Ovary (tissue), 7 donors: ENCODE measurements at regions not wholly inside any gene's neighbourhood (a gene's known extent, or its start where the extent isn't known, plus 50 kb on each side); places are given as distances from the start of the nearest gene placed in this dataset.

Experiments
- DNase-seq, 5 donors: peaks; one replicate each; pipeline ENCODE4 v3.0.0-alpha.2; 2019 to 2020
- H3K27ac ChIP-seq, 2 donors: fragments of 200-600 bp; one replicate each; pipeline versions ENCODE4 v1.5.1 to v1.8.0; 2019 to 2022
- H3K27me3 ChIP-seq: fragments of 200-600 bp; one replicate; pipeline ENCODE4 v1.8.0; 2022
- H3K36me3 ChIP-seq: fragments of 200-600 bp; sonication (generic); one replicate; pipeline ENCODE4 v1.5.1; 2019
- H3K4me1 ChIP-seq: one replicate; pipeline ENCODE4 v1.8.1; 2013; ENCODE audit warnings: mild to moderate bottlenecking, moderate library complexity; ENCODE audit not compliant: insufficient read depth
- H3K4me3 ChIP-seq: fragments of 200-600 bp; sonication (generic); one replicate; pipeline ENCODE4 v1.5.1; 2017
- H3K9me3 ChIP-seq, 2 donors: fragments of 200-600 bp in 1 of 2; sonication (generic) in 1 of 2; one replicate each; pipeline versions ENCODE4 v1.5.1 to v1.8.1; 2013 to 2019; ENCODE audit warnings: mild to moderate bottlenecking in 1 of 2, moderate library complexity in 1 of 2
- CTCF ChIP-seq, 3 donors: fragments of 450-650 bp in 2 of 3; fragments of 200-600 bp in 1 of 3; IDR thresholded peaks; one replicate each; pipeline versions ENCODE4 v1.5.1 to v1.8.0; 2016 to 2022; ENCODE audit warnings: antibody characterized with exemption in 3 of 3, mild to moderate bottlenecking in 1 of 3
- EP300 ChIP-seq: sonication (generic); formaldehyde crosslinking; IDR thresholded peaks from one replicate; pipeline ENCODE4 v1.6.1; 2017; ENCODE audit warnings: antibody characterized with exemption
- POLR2A ChIP-seq: fragments of 450-650 bp; IDR thresholded peaks from one replicate; pipeline ENCODE4 v1.6.1; 2017; ENCODE audit warnings: antibody characterized with exemption, mild to moderate bottlenecking, moderate library complexity
- WGBS, 3 donors: extraction: QIAGEN DNeasy Blood & Tissue Kit in 1 of 3; methylation state at CpG; one replicate each; pipeline versions ENCODE4 v1.1.5 to v1.1.7; 2013 to 2017; 5-methylcytosine and 5-hydroxymethylcytosine counted together
- intact Hi-C, 4 donors: fragments of 100-400 bp; cut with DNase I; formaldehyde crosslinking; loops; one replicate each; pipeline versions ENCODE4 v1.11.0 to v1.15.1; 2022 to 2023
- donor health status: DM: no; HTN: no; CAD: no; lungs with moderate emphysema.
- donor health status: DM: no; HTN: no; CAD: no.
- donor health status: Bipolar disorder and iron deficiency.
- donor health status: DM: no; HTN: no; CAD: no.
- donor health status: DM: yes; HTN: yes; CAD: no.

GRCh38 chr4:130147641-130148040 lies 1051.7 kb downstream of the C4orf33 start:
- H3K36me3 ChIP-seq, result no peaks in the 10 kb centered on the region
- no peaks in the 10 kb centered on the region for H3K27me3 ChIP-seq
- no peak for DNase-seq
- H3K9me3 ChIP-seq, result no peaks in the 10 kb centered on the region
- intact Hi-C loops, result no loop called here
- H3K4me3 ChIP-seq, result no peak overlapping the region
- H3K4me1 ChIP-seq, result no peaks in the 10 kb centered on the region
- TF ChIP-seq POLR2A, result no peak
- no peak for TF ChIP-seq CTCF (IDR thresholded peaks at IDR 0.05)
- TF ChIP-seq EP300, result no peak
- WGBS, 3 donors, result 80 to 86% (median 81%) methylated on average over 2 of the region's 2 CpGs
- no peak overlapping the region for H3K27ac ChIP-seq

- no peak overlapping the region for H3K27ac ChIP-seq
- TF ChIP-seq EP300, result no peak
- no peak for TF ChIP-seq POLR2A
- no peak for TF ChIP-seq CTCF (IDR thresholded peaks at IDR 0.05)
- no peaks in the 10 kb centered on the region for H3K4me1 ChIP-seq
- H3K9me3 ChIP-seq, result no peaks in the 10 kb centered on the region
- DNase-seq, result no peak
- no peaks in the 10 kb centered on the region for H3K27me3 ChIP-seq
- intact Hi-C loops, result no loop called here
- 71 to 80% (median 75%) methylated on average over 2 of the region's 2 CpGs for whole genome bisulfite sequencing, 3 donors
- H3K4me3 ChIP-seq, result no peak overlapping the region
- H3K36me3 ChIP-seq, result no peaks in the 10 kb centered on the region
These were observed 1058.9 kb downstream of the C4orf33 start for GRCh38 chr4:130154901-130155300.

- Histone ChIP-seq H3K27me3 (no peaks in the 10 kb centered on the region), H3K4me3 (no peak overlapping the region), H3K36me3 (no peaks in the 10 kb centered on the region), H3K27ac (no peak overlapping the region), H3K4me1 (no peaks in the 10 kb centered on the region), H3K9me3 (no peaks in the 10 kb centered on the region)
- intact Hi-C loops, result no loop called here
- WGBS, 3 donors, result 71% methylated on average over 1 of the region's 1 CpG
- no peak for DNase-seq
- TF ChIP-seq EP300 (no peak), POLR2A (no peak), CTCF (IDR thresholded peaks at IDR 0.05) (no peak)
These were observed 1067.7 kb downstream of the C4orf33 start for GRCh38 chr4:130163701-130164100.

GRCh38 chr4:130165381-130165780 lies 1069.4 kb downstream of the C4orf33 start:
- H3K4me3 ChIP-seq, result no peak overlapping the region
- DNase-seq, result no peak
- no peaks in the 10 kb centered on the region for H3K4me1 ChIP-seq
- 91 to 96% (median 94%) methylated on average over 1 of the region's 1 CpG for WGBS, 3 donors
- intact Hi-C loops, result no loop called here
- no peaks in the 10 kb centered on the region for H3K27me3 ChIP-seq
- no peaks in the 10 kb centered on the region for H3K9me3 ChIP-seq
- H3K27ac ChIP-seq, result no peak overlapping the region
- TF ChIP-seq POLR2A (no peak), EP300 (no peak), CTCF (IDR thresholded peaks at IDR 0.05) (no peak)
- H3K36me3 ChIP-seq, result no peaks in the 10 kb centered on the region

GRCh38 chr4:130172156-130172555 lies 1076.2 kb downstream of the C4orf33 start:
- Histone ChIP-seq H3K27me3 (no peaks in the 10 kb centered on the region), H3K4me3 (no peak overlapping the region), H3K4me1 (no peaks in the 10 kb centered on the region), H3K27ac (no peak overlapping the region), H3K9me3 (no peaks in the 10 kb centered on the region), H3K36me3 (no peaks in the 10 kb centered on the region)
- no peak for DNase-seq
- 53 to 75% (median 62%) methylated on average over 3 of the region's 3 CpGs for WGBS, 3 donors
- no peak for TF ChIP-seq CTCF (IDR thresholded peaks at IDR 0.05)
- no peak for TF ChIP-seq POLR2A
- no peak for TF ChIP-seq EP300
- intact Hi-C loops, result no loop called here
